Lung (tissue), 11 donors: ENCODE measurements at regions not wholly inside any gene's neighbourhood (a gene's known extent, or its start where the extent isn't known, plus 50 kb on each side); places are given as distances from the start of the nearest gene placed in this dataset.

ENCODE experiments used
- ATAC-seq: fragments of 200-7000 bp; cut with Tn5 transposase; one replicate; pipeline ENCODE4 v1.9.1; 2020; ENCODE audit warnings: moderate number of reproducible peaks; ENCODE audit not compliant: insufficient read depth, low FRiP score
- DNase-seq, 3 donors: peaks; one replicate each; pipeline ENCODE4 v3.0.0-alpha.2; 2013 to 2017
- H3K27ac ChIP-seq, 2 donors: one replicate each; pipeline ENCODE4 v1.5.1; 2013; ENCODE audit warnings: mild to moderate bottlenecking in 2 of 2, moderate library complexity in 2 of 2, control low read depth in 1 of 2, inconsistent platforms in 1 of 2, low read depth in 1 of 2, low read length in 1 of 2
- H3K27me3 ChIP-seq, 3 donors: one replicate each; pipeline ENCODE4 v1.5.1; 2013; ENCODE audit warnings: low read length in 2 of 3; ENCODE audit not compliant: control insufficient read depth in 3 of 3, insufficient read depth in 3 of 3
- H3K36me3 ChIP-seq, 4 donors: one replicate each; pipeline ENCODE4 v1.5.1; 2013; ENCODE audit warnings: low read length in 4 of 4, mild to moderate bottlenecking in 1 of 4, moderate library complexity in 1 of 4; ENCODE audit not compliant: control insufficient read depth in 4 of 4, insufficient read depth in 4 of 4
- H3K4me1 ChIP-seq, 5 donors: one replicate each; pipeline ENCODE4 v1.5.1; 2013; ENCODE audit warnings: low read length in 5 of 5, mild to moderate bottlenecking in 2 of 5, moderate library complexity in 1 of 5; ENCODE audit not compliant: control insufficient read depth in 5 of 5, insufficient read depth in 5 of 5
- H3K4me3 ChIP-seq: one replicate; pipeline ENCODE4 v1.5.1; 2013; ENCODE audit warnings: mild to moderate bottlenecking, control low read depth, moderate library complexity
- H3K9ac ChIP-seq, 2 donors: one replicate each; pipeline ENCODE4 v1.5.1; 2013; ENCODE audit warnings: low read length in 2 of 2, control low read depth in 1 of 2; ENCODE audit not compliant: insufficient read depth in 1 of 2
- H3K9me3 ChIP-seq, 4 donors: one replicate each; pipeline ENCODE4 v1.5.1; 2013; ENCODE audit warnings: low read length in 3 of 4, mild to moderate bottlenecking in 1 of 4, moderate library complexity in 1 of 4; ENCODE audit not compliant: control insufficient read depth in 4 of 4, insufficient read depth in 3 of 4
- WGBS, 2 donors: extraction: QIAGEN DNeasy Blood & Tissue Kit; methylation state at CpG; one replicate each; pipeline ENCODE4 v1.1.7; 2013; 5-methylcytosine and 5-hydroxymethylcytosine counted together
- TF ChIP-seq, protein P1 (sequence below): IDR thresholded peaks from 2 replicates; pipeline ENCODE4 v1.5.1; 2012; ENCODE audit warnings: mild to moderate bottlenecking; ENCODE audit errors: control extremely low read depth, extremely low read depth
- donor health status: control.
- donor health status: control.
- donor health status: Bipolar disorder and iron deficiency.
- donor health status: healthy.
- donor health status: DM: yes; HTN: yes; CAD: no.

GRCh38 chr4:110778521-110778920, 155.6 kb upstream of the PITX2 start:
- 80 to 84% methylated on average over 2 of the region's 2 CpGs for WGBS, 2 donors
- DNase-seq (no peak), ATAC-seq (no peak)
- Histone ChIP-seq H3K4me1 (no peaks in the 10 kb centered on the region), H3K4me3 (no peak overlapping the region), H3K9ac (no peak overlapping the region), H3K36me3 (no peaks in the 10 kb centered on the region), H3K27me3 (no peaks in the 10 kb centered on the region), H3K27ac (no peak overlapping the region), H3K9me3 (no peaks in the 10 kb centered on the region)
- TF ChIP-seq, protein P1, sequence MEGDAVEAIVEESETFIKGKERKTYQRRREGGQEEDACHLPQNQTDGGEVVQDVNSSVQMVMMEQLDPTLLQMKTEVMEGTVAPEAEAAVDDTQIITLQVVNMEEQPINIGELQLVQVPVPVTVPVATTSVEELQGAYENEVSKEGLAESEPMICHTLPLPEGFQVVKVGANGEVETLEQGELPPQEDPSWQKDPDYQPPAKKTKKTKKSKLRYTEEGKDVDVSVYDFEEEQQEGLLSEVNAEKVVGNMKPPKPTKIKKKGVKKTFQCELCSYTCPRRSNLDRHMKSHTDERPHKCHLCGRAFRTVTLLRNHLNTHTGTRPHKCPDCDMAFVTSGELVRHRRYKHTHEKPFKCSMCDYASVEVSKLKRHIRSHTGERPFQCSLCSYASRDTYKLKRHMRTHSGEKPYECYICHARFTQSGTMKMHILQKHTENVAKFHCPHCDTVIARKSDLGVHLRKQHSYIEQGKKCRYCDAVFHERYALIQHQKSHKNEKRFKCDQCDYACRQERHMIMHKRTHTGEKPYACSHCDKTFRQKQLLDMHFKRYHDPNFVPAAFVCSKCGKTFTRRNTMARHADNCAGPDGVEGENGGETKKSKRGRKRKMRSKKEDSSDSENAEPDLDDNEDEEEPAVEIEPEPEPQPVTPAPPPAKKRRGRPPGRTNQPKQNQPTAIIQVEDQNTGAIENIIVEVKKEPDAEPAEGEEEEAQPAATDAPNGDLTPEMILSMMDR = no peak

DNA sequence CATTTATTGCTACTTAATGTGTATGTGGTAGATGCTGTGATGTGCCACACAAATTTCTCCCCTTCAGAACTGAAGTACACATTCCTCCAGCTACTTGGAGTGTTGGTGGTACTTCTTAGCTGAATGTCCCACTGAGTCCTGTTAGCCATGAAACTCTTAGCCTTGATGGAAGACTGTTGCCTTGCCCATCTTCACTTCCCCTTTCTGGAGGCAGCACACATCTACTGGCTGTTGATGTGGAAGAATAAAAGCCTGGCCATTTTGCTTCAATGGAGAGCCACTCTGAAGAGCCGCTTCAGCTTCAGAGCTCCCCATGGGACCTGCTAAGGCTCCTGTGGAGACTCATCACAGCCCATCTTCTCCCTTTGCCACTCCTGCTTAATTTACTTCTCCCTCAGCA, 157.7 kb upstream of the PITX2 start:
- Histone ChIP-seq H3K9ac (no peak overlapping the region), H3K36me3 (no peaks in the 10 kb centered on the region), H3K4me1 (no peaks in the 10 kb centered on the region), H3K9me3 (no peaks in the 10 kb centered on the region), H3K4me3 (no peak overlapping the region), H3K27ac (no peak overlapping the region), H3K27me3 (no peaks in the 10 kb centered on the region)
- ATAC-seq (no peak), DNase-seq (no peak)
- WGBS, 2 donors = 80 to 86% methylated on average over 1 of the region's 1 CpG
- TF ChIP-seq, protein P1 = no peak

GRCh38 chr4:110781944-110782343, 159.1 kb upstream of the PITX2 start:
- Histone ChIP-seq H3K4me3 (no peak overlapping the region), H3K4me1 (no peaks in the 10 kb centered on the region), H3K9me3 (no peaks in the 10 kb centered on the region), H3K27me3 (no peaks in the 10 kb centered on the region), H3K36me3 (no peaks in the 10 kb centered on the region), H3K27ac (no peak overlapping the region), H3K9ac (no peak overlapping the region)
- 64% methylated on average over 4 of the region's 4 CpGs for WGBS, 2 donors
- TF ChIP-seq, protein P1 = no peak
- DNase-seq (no peak), ATAC-seq (no peak)

GRCh38 chr4:110787109-110787508, 164.2 kb upstream of the PITX2 start:
- no peaks in the 10 kb centered on the region for H3K4me1 ChIP-seq
- H3K27me3 ChIP-seq = no peaks in the 10 kb centered on the region
- no peak for ATAC-seq
- H3K27ac ChIP-seq = no peak overlapping the region
- TF ChIP-seq, protein P1 = no peak
- WGBS, 2 donors = 67 to 81% methylated on average over 4 of the region's 4 CpGs
- H3K4me3 ChIP-seq = no peak overlapping the region
- H3K36me3 ChIP-seq = no peaks in the 10 kb centered on the region
- H3K9me3 ChIP-seq = no peaks in the 10 kb centered on the region
- no peak overlapping the region for H3K9ac ChIP-seq
- no peak for DNase-seq
